Prostate gland (tissue), 2 donors: ENCODE measurements at regions not wholly inside any gene's neighbourhood (a gene's known extent, or its start where the extent isn't known, plus 50 kb on each side); places are given as distances from the start of the nearest gene placed in this dataset.

ENCODE experiments used
- POLR2A ChIP-seq: fragments of 450-650 bp; IDR thresholded peaks from one replicate; pipeline ENCODE4 v1.6.1; 2016; ENCODE audit warnings: antibody characterized with exemption, mild to moderate bottlenecking
- TF ChIP-seq, protein P1 (sequence below), 4 experiments: fragments of 200-600 bp in 2 of 4; fragments of 450-650 bp in 2 of 4; sonication (generic) in 2 of 4; IDR thresholded peaks; 1 replicate in 3 of 4; 2 replicates in 1 of 4; pipeline ENCODE4 v1.5.1; 2016 to 2019; ENCODE audit warnings: antibody characterized with exemption in 4 of 4, mild to moderate bottlenecking in 2 of 4, moderate library complexity in 2 of 4

DNA sequence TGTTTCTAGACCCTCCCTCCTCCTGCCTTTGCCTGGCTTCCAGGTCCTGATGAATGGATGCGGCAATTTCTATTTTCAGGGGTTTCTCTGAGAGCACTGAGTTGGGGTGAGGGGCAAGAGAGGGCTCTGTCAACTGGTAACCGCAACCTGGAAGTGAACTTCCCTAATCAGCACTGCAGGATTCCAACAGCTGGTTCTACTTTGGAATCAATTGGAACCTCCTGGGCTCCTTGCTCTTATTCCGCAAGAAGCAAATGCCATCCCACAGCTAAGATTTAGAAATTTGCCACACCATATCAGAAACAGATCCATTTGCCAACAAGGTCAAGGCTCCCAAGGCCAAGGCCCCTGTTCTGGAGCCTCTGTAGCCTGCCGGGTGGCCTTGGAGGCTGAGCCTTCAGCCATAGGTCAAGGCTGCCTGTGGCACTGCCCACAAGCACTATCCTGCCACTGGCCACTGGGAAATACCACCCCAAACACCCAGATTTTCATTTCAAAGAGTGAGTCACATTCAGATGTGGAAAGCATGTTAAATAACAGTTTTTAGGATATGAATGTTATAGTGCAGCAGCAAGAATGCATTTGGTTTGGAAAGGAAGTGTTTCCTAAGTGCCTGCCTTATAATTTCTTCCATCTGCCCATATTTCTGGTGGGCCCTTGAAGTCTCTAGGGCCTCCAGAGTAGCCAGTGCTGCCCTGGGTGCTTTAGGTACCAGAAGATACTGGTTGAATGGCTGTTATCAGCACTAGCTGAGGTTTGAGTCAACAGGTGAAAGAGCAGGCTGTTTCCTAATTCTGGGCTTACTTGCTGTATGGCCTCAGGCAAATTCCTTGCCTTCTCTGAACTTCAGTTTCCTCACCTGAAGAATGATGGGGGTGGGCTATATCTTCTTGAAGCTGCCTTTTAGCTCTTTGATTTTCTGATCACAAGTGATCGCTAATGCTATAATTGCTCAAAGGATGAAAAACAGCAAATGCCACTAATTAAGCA lies 56.3 kb upstream of the JUN start:
- TF ChIP-seq POLR2A: no peak
- TF ChIP-seq, protein P1, sequence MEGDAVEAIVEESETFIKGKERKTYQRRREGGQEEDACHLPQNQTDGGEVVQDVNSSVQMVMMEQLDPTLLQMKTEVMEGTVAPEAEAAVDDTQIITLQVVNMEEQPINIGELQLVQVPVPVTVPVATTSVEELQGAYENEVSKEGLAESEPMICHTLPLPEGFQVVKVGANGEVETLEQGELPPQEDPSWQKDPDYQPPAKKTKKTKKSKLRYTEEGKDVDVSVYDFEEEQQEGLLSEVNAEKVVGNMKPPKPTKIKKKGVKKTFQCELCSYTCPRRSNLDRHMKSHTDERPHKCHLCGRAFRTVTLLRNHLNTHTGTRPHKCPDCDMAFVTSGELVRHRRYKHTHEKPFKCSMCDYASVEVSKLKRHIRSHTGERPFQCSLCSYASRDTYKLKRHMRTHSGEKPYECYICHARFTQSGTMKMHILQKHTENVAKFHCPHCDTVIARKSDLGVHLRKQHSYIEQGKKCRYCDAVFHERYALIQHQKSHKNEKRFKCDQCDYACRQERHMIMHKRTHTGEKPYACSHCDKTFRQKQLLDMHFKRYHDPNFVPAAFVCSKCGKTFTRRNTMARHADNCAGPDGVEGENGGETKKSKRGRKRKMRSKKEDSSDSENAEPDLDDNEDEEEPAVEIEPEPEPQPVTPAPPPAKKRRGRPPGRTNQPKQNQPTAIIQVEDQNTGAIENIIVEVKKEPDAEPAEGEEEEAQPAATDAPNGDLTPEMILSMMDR (IDR thresholded peaks at IDR 0.05): no peak
